Aorta (tissue), 5 donors: ENCODE measurements at regions not wholly inside any gene's neighbourhood (a gene's known extent, or its start where the extent isn't known, plus 50 kb on each side); places are given as distances from the start of the nearest gene placed in this dataset.

Source experiments
- ATAC-seq: fragments of 200-7000 bp; cut with Tn5 transposase; one replicate; pipeline ENCODE4 v1.9.1; 2022; ENCODE audit warnings: moderate library complexity; ENCODE audit not compliant: low FRiP score
- DNase-seq, 2 donors: peaks; one replicate each; pipeline ENCODE4 v3.0.0-alpha.2; 2020
- H3K27ac ChIP-seq, 2 donors: one replicate each; pipeline ENCODE4 v1.5.1; 2013; ENCODE audit warnings: low read length in 2 of 2, mild to moderate bottlenecking in 2 of 2, moderate library complexity in 2 of 2, control low read depth in 1 of 2, inconsistent platforms in 1 of 2, low read depth in 1 of 2
- H3K27me3 ChIP-seq, 2 donors: one replicate each; pipeline ENCODE4 v1.6.1; 2013; ENCODE audit warnings: control low read depth in 1 of 2, low read length in 1 of 2, mild to moderate bottlenecking in 1 of 2, moderate library complexity in 1 of 2; ENCODE audit not compliant: insufficient read depth in 2 of 2, control insufficient read depth in 1 of 2
- H3K36me3 ChIP-seq, 2 donors: one replicate each; pipeline ENCODE4 v1.6.1; 2013; ENCODE audit warnings: control low read depth in 1 of 2, low read length in 1 of 2, mild to moderate bottlenecking in 1 of 2; ENCODE audit not compliant: insufficient read depth in 2 of 2, control insufficient read depth in 1 of 2
- H3K4me1 ChIP-seq, 2 donors: one replicate each; pipeline ENCODE4 v1.6.1; 2013; ENCODE audit warnings: low read length in 2 of 2, control low read depth in 1 of 2, mild to moderate bottlenecking in 1 of 2, moderate library complexity in 1 of 2; ENCODE audit not compliant: insufficient read depth in 2 of 2, control insufficient read depth in 1 of 2
- H3K4me3 ChIP-seq, 2 donors: one replicate each; pipeline ENCODE4 v1.5.1; 2013; ENCODE audit warnings: low read length in 2 of 2, control low read depth in 1 of 2, mild to moderate bottlenecking in 1 of 2
- H3K9me3 ChIP-seq: one replicate; pipeline ENCODE4 v1.6.1; 2013; ENCODE audit warnings: mild to moderate bottlenecking, low read length; ENCODE audit not compliant: control insufficient read depth
- WGBS, 2 donors: extraction: QIAGEN DNeasy Blood & Tissue Kit; methylation state at CpG; one replicate each; pipeline ENCODE4 v1.1.7; 2013; 5-methylcytosine and 5-hydroxymethylcytosine counted together
- intact Hi-C, 2 donors: fragments of 100-400 bp; cut with DNase I; formaldehyde crosslinking; loops; one replicate each; pipeline versions ENCODE4 v1.14.2 to v1.15.0; 2022
- donor health status: healthy with polysubstance abuse.
- donor health status: Bipolar disorder and iron deficiency.
- donor health status: DM: no; HTN: no; CAD: no.
- donor health status: DM: no; HTN: no; CAD: no.
- donor health status: DM: yes; HTN: yes; CAD: no.

DNA sequence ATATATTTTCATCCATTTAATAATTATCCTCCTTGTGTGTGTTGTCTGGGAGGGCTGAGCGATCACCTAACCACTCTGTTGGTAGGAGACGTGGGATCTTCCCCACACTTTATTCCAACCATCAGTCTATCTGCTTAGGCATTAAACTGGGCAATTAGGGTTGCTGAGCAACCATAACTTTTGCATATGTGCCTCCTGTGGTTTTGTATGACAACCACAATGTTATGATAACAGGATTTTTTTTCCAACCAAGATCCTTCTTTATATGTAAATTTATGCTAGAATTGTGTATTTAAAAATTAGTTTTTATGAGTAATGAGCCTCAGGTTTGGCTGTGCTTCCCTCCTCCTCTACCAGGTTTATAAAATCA is 495.0 kb upstream of the MGMT start:
- ATAC-seq (no peak), DNase-seq (no peak)

GRCh38 chr10:128973221-128973620 is 493.8 kb upstream of the MGMT start:
- H3K9me3 ChIP-seq: no peaks in the 10 kb centered on the region
- intact Hi-C loops: no loop called here
- no peak for DNase-seq
- no peaks in the 10 kb centered on the region for H3K36me3 ChIP-seq
- no peak overlapping the region for H3K4me3 ChIP-seq
- H3K27me3 ChIP-seq: no peaks in the 10 kb centered on the region
- no peak for ATAC-seq
- WGBS, 2 donors: 47 to 55% methylated on average over 6 of the region's 6 CpGs
- H3K27ac ChIP-seq: no peak overlapping the region
- no peaks in the 10 kb centered on the region for H3K4me1 ChIP-seq

More for the DNA sequence above, 495.0 kb upstream of the MGMT start:
- Histone ChIP-seq H3K4me3 (no peak overlapping the region), H3K27ac (no peak overlapping the region), H3K9me3 (no peaks in the 10 kb centered on the region), H3K4me1 (no peaks in the 10 kb centered on the region), H3K27me3 (no peaks in the 10 kb centered on the region), H3K36me3 (no peaks in the 10 kb centered on the region)
- 89 to 91% methylated on average over 2 of the region's 2 CpGs for WGBS, 2 donors
- intact Hi-C loops: no loop called here

DNA sequence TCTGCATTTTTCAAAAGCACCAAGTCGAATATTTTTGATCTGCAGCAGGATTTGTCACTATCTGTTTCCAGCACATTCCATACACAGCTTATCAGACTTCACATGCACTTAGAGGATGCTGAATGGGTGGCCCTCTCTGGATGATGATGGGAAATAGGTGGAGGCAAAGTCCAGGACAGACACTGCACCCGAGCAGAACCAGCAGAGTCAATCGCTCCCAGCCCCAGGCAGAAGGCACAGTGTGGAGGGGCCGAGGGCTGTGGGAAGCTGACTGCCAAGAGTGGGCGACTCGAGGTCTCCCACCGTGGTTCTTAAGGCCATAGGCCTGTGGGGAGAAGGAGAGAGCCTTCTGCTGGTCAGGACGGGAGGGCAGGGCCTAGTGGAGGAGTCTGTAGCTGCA is 490.2 kb upstream of the MGMT start:
- H3K9me3 ChIP-seq: no peaks in the 10 kb centered on the region
- no peaks in the 10 kb centered on the region for H3K27me3 ChIP-seq
- no peaks in the 10 kb centered on the region for H3K4me1 ChIP-seq
- WGBS, 2 donors: 75 to 78% methylated on average over 8 of the region's 8 CpGs
- H3K27ac ChIP-seq: no peak overlapping the region
- H3K4me3 ChIP-seq: no peak overlapping the region
- intact Hi-C loops: no loop called here
- ATAC-seq (no peak), DNase-seq (peak in 1 of 2 donors; percentile 51)
- H3K36me3 ChIP-seq: no peaks in the 10 kb centered on the region

GRCh38 chr10:128978211-128978610 is 488.8 kb upstream of the MGMT start:
- H3K9me3 ChIP-seq: no peaks in the 10 kb centered on the region
- no peak overlapping the region for H3K27ac ChIP-seq
- no peaks in the 10 kb centered on the region for H3K4me1 ChIP-seq
- no peak overlapping the region for H3K4me3 ChIP-seq
- ATAC-seq: no peak
- 86 to 91% methylated on average over 10 of the region's 10 CpGs for WGBS, 2 donors
- H3K36me3 ChIP-seq: no peaks in the 10 kb centered on the region
- intact Hi-C loops: no loop called here
- peak in 1 of 2 donors; percentile 56 for DNase-seq
- no peaks in the 10 kb centered on the region for H3K27me3 ChIP-seq

DNA sequence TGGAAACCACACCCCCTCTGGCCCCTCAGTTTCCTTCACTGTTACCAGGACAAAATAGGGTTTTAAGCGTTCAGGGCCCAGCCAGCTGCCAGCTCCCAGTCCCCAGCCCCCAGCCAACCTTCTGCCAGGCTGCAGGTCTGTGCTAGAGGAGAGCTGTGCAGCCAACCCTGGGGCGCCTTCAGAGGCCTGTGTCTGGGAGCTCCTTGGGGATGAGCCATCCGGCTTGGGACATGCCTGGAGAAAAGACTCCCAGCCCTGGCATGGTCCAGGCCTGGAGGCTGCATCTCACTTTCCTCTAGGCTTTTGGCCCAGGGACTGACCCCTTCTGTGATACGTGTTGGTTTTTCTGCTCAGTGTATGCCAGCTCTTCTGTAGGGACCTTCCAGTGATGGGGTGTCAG is 487.6 kb upstream of the MGMT start:
- H3K9me3 ChIP-seq: no peaks in the 10 kb centered on the region
- no peaks in the 10 kb centered on the region for H3K36me3 ChIP-seq
- no peak overlapping the region for H3K27ac ChIP-seq
- no peaks in the 10 kb centered on the region for H3K4me1 ChIP-seq
- intact Hi-C loops: no loop called here
- DNase-seq (no peak), ATAC-seq (no peak)
- no peaks in the 10 kb centered on the region for H3K27me3 ChIP-seq
- H3K4me3 ChIP-seq: no peak overlapping the region
- WGBS, 2 donors: 95 to 96% methylated on average over 4 of the region's 4 CpGs

DNA sequence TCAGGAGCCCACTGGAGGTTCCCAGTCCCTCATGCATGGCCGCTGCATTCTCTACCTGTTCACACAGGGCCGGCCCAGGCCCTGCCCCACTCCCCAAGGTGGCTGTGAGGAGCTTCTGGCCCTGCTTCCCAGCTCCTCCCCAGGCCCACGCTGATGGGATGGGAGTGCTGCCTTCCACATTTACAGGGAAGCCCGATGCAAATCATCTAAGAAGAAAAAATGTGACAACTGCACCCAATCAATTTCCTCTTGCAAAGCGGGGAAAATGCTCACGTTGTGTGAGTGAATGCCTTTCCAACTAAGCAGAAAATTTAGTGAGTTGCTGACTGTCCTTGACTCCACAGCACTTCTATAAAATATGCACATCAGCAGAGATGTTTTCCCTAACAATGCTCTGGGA is 485.8 kb upstream of the MGMT start:
- Histone ChIP-seq H3K36me3 (no peaks in the 10 kb centered on the region), H3K4me3 (no peak overlapping the region), H3K27ac (no peak overlapping the region), H3K9me3 (no peaks in the 10 kb centered on the region), H3K27me3 (no peaks in the 10 kb centered on the region), H3K4me1 (no peaks in the 10 kb centered on the region)
- DNase-seq (peak in 1 of 2 donors; percentile 19), ATAC-seq (no peak)
- intact Hi-C loops: no loop called here
- WGBS, 2 donors: 71% methylated on average over 6 of the region's 6 CpGs

GRCh38 chr10:128981881-128982615 is 485.0 kb upstream of the MGMT start:
- DNase-seq (peak in 1 of 2 donors; percentile 57), ATAC-seq (no peak)
- H3K4me3 ChIP-seq: no peak overlapping the region
- H3K27ac ChIP-seq: no peak overlapping the region
- no peaks in the 10 kb centered on the region for H3K27me3 ChIP-seq
- intact Hi-C loops: no loop called here
- no peaks in the 10 kb centered on the region for H3K36me3 ChIP-seq
- H3K9me3 ChIP-seq: no peaks in the 10 kb centered on the region
- 87% methylated on average over 20 of the region's 20 CpGs for WGBS, 2 donors
- no peaks in the 10 kb centered on the region for H3K4me1 ChIP-seq

- no peak overlapping the region for H3K4me3 ChIP-seq
- H3K4me1 ChIP-seq: no peaks in the 10 kb centered on the region
- no peaks in the 10 kb centered on the region for H3K36me3 ChIP-seq
- H3K9me3 ChIP-seq: no peaks in the 10 kb centered on the region
- no peak overlapping the region for H3K27ac ChIP-seq
- ATAC-seq (no peak), DNase-seq (no peak)
- whole genome bisulfite sequencing, 2 donors: 90 to 93% methylated on average over 4 of the region's 4 CpGs
- H3K27me3 ChIP-seq: no peaks in the 10 kb centered on the region
- intact Hi-C loops: no loop called here
Measured at GRCh38 chr10:128982616-128982915, 484.5 kb upstream of the MGMT start.

GRCh38 chr10:128985036-128985435 is 482.0 kb upstream of the MGMT start:
- no peak overlapping the region for H3K27ac ChIP-seq
- H3K4me1 ChIP-seq: no peaks in the 10 kb centered on the region
- H3K36me3 ChIP-seq: no peaks in the 10 kb centered on the region
- intact Hi-C loops: no loop called here
- WGBS, 2 donors: 56 to 60% methylated on average over 1 of the region's 1 CpG
- peaks cover 2% of the 10 kb centered on the region for H3K9me3 ChIP-seq
- no peak overlapping the region for H3K4me3 ChIP-seq
- no peak for ATAC-seq
- DNase-seq: peak in 1 of 2 donors; percentile 32
- no peaks in the 10 kb centered on the region for H3K27me3 ChIP-seq
